GM20431 (cell line): ENCODE measurements at regions not wholly inside any gene's neighbourhood (a gene's known extent, or its start where the extent isn't known, plus 50 kb on each side); places are given as distances from the start of the nearest gene placed in this dataset.

Experiments used
- in situ Hi-C: fragments of 300-500 bp; cut with MseI, MboI; formaldehyde crosslinking; loops from one replicate; pipeline ENCODE4 v1.15.0; 2020; ENCODE audit warnings: low sequenced_read_pairs; ENCODE audit not compliant: unreplicated experiment

DNA sequence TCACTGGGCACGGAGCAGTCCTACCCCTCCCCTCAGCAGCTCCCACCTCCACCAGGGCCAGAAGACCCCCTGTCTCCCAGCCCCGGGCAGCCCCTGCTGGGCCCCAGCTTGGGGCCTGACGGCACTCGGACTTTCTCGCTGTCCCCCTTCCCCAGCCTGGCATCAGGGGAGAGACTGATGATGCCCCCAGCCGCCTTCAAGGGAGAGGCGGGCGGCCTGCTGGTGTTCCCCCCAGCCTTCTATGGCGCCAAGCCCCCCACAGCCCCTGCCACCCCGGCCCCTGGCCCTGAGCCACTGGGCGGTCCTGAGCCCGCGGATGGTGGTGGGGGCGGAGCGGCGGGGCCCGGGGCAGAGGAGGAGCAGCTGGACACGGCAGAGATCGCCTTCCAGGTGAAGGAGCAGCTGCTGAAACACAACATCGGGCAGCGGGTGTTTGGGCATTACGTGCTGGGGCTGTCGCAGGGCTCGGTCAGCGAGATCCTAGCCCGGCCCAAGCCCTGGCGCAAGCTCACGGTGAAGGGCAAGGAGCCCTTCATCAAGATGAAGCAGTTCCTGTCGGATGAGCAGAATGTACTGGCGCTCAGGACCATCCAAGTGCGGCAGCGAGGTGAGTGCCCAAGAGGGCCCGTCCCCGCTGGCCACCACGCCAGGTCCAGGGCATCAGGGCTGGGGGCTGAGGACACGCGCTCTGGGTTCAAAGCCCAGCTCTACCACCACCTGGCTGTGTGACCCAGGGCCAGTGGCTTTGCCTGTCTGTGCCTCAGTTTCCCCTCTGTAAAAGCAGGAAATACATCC is 58.6 kb downstream of the PHETA1 start:
- in situ Hi-C loops: no loop called here

GRCh38 chr12:111309584-111309983 is 59.3 kb downstream of the PHETA1 start:
- in situ Hi-C loops: no loop called here

GRCh38 chr12:111308473-111308872 is 60.4 kb downstream of the PHETA1 start:
- in situ Hi-C loops: no loop called here

- in situ Hi-C loops: no loop called here
These were observed 64.2 kb downstream of the PHETA1 start for GRCh38 chr12:111304642-111305071.

DNA sequence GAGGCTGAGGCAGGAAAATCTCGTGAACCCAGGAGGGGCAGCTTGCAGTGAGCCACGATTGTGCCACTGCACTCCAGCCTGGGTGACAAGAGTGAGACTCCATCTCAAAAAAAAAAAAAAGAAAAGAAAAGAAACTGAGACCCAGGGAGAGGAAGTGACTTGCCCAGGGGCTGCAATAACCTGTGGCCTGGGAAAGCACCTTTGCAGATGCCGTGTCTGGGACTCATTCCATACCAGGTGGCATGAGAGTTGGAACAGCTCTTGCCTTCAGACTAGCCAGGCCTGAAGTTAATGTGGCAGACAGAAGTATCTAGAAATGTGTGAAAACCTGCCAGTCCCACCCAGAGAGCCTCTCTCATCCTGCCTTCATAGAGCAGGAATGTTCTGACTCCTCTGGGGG is 65.4 kb downstream of the PHETA1 start:
- in situ Hi-C loops: no loop called here

GRCh38 chr12:111298582-111299436 is 70.1 kb downstream of the PHETA1 start:
- in situ Hi-C loops: loop anchor here (10.0 kb wide), 1 partner anchor 404 kb away; no protein-coding TSS in a partner anchor

DNA sequence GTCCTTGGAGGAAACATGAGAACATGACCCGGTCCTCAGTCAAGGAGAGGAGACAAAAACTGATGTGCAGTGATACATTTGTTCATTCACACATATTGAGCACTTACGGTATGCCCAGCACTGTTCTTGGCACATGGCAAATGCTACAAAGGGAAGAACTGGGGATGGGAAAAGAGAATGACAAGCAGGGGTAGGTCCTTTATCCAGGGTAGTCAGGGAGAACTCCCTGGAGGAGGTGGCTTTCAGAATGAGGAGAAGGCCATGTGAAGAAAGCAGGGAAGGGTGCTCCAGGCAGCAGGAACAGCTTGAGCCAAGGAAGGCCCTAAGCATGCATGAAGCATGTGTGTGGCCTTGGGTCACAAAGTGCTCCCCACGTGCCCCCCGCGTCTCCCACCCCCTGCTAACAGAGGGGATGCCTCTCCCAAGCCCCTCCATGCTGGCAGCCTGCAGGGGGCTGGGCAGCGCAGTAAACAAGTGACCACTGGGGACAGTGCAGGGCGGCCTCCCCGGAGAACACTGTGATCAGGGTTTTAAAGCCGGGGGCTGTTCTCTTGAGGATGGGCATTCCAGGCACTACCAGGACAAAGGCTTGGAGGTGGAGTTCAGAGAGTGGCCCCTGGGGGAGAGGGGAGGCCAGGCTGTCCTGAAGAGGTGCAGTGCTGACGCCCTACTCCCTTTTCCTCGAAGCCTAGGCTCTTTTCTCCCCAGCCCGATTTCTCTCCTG is 71.0 kb downstream of the PHETA1 start:
- in situ Hi-C loops: loop anchor here (10.0 kb wide), 1 partner anchor 403 kb away; no protein-coding TSS in a partner anchor

DNA sequence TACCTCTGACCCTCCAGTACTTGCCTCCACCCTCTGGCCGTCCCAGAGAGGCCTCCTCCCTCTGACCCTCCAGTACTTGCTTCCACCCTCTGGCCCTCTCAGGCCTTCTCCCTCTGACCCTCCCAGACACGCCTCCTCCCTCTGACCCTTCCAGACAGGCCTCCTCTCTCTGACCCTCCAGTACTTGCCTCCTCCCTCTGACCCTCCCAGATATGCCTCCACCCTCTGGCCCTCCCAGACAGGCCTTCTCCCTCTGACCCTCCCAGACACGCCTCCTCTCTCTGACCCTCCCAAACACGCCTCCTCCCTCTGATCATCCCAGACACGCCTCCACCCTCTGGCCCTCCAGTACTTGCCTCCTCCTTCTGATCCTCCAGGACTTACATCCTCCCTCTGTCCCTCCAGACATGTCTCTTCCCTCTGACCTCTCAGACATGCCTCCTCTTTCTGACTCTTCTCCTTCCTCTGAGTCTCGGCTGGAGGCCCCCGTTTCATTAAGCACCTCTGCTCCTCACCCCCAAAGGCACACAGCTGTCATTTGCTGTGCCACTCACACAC is 71.9 kb downstream of the PHETA1 start:
- in situ Hi-C loops: loop anchor here (10.0 kb wide), 1 partner anchor 402 kb away; no protein-coding TSS in a partner anchor

DNA sequence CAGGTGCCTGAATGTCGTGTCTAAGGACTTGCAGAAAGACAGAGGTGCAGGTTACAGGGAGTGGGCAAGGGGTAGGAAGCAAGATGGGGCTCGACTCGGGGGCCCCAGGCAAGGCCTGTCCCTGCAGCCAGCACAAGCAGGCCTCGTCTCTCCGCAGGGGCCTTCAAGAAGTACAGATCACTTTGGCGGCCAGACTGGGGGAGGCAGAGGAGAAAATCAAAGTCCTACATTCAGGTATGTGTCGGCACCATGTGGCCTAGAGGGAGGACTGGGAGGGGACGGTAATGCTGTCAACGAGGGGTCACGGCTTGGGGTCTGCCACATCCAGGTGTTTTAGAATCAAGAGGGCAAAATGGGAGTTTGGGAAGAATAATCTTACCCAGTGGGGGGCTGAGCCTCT is 73.7 kb downstream of the PHETA1 start:
- in situ Hi-C loops: loop anchor here (10.0 kb wide), 1 partner anchor 400 kb away; no protein-coding TSS in a partner anchor

DNA sequence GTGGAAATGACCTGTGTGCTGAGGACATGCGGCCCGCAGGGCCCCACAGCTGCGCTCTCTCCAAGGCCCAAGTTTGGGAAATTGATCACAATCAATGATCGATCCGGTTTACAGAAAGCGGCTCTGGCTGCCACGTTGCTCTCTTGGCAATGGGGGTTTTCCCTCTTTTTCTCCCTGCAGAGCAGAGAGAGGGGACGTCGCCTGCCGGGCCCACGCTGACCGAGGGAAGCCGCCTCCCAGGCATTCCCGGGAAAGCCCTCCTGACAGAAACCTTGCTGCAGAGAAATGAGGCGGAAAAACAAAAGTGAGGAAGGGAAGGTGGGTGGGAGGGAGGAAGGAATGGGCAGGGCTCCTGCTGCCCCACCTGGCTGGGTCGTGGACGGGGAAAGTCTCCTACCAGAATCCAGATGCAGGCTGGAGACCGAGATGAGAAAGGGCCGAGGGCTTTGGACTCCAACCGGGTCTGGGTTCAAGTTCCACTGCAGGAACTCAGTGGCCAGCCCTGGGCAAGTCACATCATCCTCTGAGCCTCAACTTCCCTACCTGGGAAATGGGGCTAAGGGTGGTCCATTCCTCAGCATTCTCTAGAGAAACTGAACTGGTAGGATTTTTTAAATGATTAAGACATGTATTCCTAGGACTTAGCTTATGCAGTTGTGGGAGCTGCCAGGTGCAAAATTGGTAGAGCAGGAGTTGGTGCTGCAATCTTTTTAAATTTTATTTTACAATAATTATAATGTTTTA is 75.5 kb downstream of the PHETA1 start:
- in situ Hi-C loops: loop anchor here (10.0 kb wide), 1 partner anchor 399 kb away; no protein-coding TSS in a partner anchor

GRCh38 chr12:111291357-111291756 is 77.5 kb downstream of the PHETA1 start:
- in situ Hi-C loops: loop anchor here (10.0 kb wide), 1 partner anchor 397 kb away; no protein-coding TSS in a partner anchor

- in situ Hi-C loops: no loop called here
These were observed 80.1 kb downstream of the PHETA1 start for GRCh38 chr12:111288771-111289170.

GRCh38 chr12:111287125-111287900 is 81.6 kb downstream of the PHETA1 start:
- in situ Hi-C loops: no loop called here

GRCh38 chr12:111285200-111285599 is 83.7 kb downstream of the PHETA1 start:
- in situ Hi-C loops: no loop called here

DNA sequence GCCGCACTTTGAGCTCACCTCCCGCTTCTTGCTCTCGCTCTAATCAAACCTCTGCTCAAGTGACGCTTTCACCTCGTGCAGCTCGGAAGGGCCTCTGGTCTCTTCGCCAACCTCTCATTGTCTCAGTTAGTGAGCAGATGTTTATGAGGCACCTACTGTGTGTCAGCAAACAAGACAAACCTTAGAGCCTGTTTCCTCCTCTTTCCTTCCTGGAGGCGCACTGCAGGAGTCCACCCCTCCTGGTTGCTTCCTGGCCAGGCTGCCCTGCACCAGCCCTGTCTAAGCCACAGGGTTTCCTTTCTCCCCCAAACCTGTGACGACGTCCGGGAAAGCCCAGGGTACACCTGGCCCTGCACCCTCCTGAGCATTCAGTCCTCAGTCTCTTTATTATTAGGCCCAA is 84.2 kb downstream of the PHETA1 start:
- in situ Hi-C loops: no loop called here

DNA sequence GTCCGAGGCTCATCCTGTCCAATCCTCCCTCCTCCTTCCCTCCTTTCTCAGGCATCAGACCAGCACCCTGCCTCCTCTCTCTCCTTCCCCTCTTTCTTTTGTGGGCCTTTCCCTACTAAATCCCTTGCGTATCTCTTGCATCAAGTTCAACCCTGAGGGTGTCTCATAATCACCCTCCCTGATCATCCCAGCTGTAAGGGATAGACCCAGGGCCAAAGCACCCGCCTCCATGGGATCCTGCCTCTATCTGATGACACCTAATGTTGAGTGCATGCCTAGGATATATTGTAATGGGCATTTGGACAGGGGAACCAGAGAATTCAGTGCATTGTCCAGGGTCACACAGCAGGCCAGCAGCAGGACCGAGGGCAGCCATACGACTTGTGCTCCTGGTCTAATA is 84.9 kb downstream of the PHETA1 start:
- in situ Hi-C loops: no loop called here

DNA sequence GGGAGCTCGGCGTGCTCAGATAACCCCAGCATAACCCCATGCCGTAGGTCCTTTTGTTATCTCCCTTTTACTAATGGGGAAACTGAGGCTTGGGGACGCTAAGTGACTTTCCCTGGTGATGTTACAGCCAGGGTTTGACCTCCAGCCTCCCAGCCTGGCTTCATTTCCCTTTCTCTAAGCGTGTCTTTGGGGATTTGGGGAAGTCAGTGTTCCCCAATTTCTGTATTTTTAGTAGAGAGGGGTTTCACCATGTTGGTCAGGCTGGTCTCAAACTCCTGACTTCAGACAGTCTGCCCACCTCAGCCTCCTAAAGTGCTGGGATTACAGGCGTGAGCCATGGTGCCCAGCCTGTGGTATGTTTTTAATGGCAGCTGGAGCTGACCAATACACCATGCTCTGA is 85.4 kb downstream of the PHETA1 start:
- in situ Hi-C loops: no loop called here

- in situ Hi-C loops: no loop called here
These were observed 91.3 kb downstream of the PHETA1 start for GRCh38 chr12:111277570-111277969.
